DLD1 (cell line): ENCODE measurements at regions not wholly inside any gene's neighbourhood (a gene's known extent, or its start where the extent isn't known, plus 50 kb on each side); places are given as distances from the start of the nearest gene placed in this dataset.

ENCODE experiments used
- in situ Hi-C: cut with HindIII; loops from 2 replicates; pipeline ENCODE4 v1.10.0; 2017; ENCODE audit warnings: low sequenced_read_pairs

- in situ Hi-C loops = no loop called here
Measured at GRCh38 chr10:123583639-123584418, 82.3 kb upstream of the GPR26 start.

GRCh38 chr10:123584419-123584775, 81.8 kb upstream of the GPR26 start:
- in situ Hi-C loops = no loop called here

- in situ Hi-C loops = no loop called here
Measured at GRCh38 chr10:123585477-123586445, 80.4 kb upstream of the GPR26 start.

GRCh38 chr10:123587110-123587509, 79.0 kb upstream of the GPR26 start:
- in situ Hi-C loops = no loop called here

GRCh38 chr10:123588386-123588914, 77.7 kb upstream of the GPR26 start:
- in situ Hi-C loops = no loop called here

- in situ Hi-C loops = loop anchor here (5.0 kb wide), 1 partner anchor 367 kb away; no protein-coding TSS in a partner anchor
Measured at GRCh38 chr10:123595661-123596060, 70.5 kb upstream of the GPR26 start.

- in situ Hi-C loops = loop anchor here (5.0 kb wide), 1 partner anchor 365 kb away; no protein-coding TSS in a partner anchor
Measured at GRCh38 chr10:123597676-123598075, 68.5 kb upstream of the GPR26 start.

GRCh38 chr10:123599366-123599849, 66.7 kb upstream of the GPR26 start:
- in situ Hi-C loops = loop anchor here (5.0 kb wide), 1 partner anchor 363 kb away; no protein-coding TSS in a partner anchor

GRCh38 chr10:123600177-123600576, 66.0 kb upstream of the GPR26 start:
- in situ Hi-C loops = no loop called here

GRCh38 chr10:123603130-123603529, 63.0 kb upstream of the GPR26 start:
- in situ Hi-C loops = no loop called here

- in situ Hi-C loops = no loop called here
Measured at GRCh38 chr10:123604506-123604905, 61.6 kb upstream of the GPR26 start.

- in situ Hi-C loops = no loop called here
Measured at GRCh38 chr10:123606006-123606405, 60.1 kb upstream of the GPR26 start.

- in situ Hi-C loops = no loop called here
Measured at GRCh38 chr10:123606955-123607354, 59.2 kb upstream of the GPR26 start.

GRCh38 chr10:123607386-123607785, 58.8 kb upstream of the GPR26 start:
- in situ Hi-C loops = no loop called here

GRCh38 chr10:123608047-123608446, 58.1 kb upstream of the GPR26 start:
- in situ Hi-C loops = no loop called here

- in situ Hi-C loops = no loop called here
Measured at GRCh38 chr10:123611243-123611642, 54.9 kb upstream of the GPR26 start.

GRCh38 chr10:123611876-123612275, 54.3 kb upstream of the GPR26 start:
- in situ Hi-C loops = no loop called here

GRCh38 chr10:123613346-123613850, 52.8 kb upstream of the GPR26 start:
- in situ Hi-C loops = no loop called here

GRCh38 chr10:123614888-123615287, 51.3 kb upstream of the GPR26 start:
- in situ Hi-C loops = no loop called here
